AG09309 (cell line): ENCODE measurements at regions not wholly inside any gene's neighbourhood (a gene's known extent, or its start where the extent isn't known, plus 50 kb on each side); places are given as distances from the start of the nearest gene placed in this dataset.

Experiments
- DNase-seq: peaks from one replicate; pipeline ENCODE4 v3.0.0-alpha.2; 2010; ENCODE audit warnings: low read depth
- H3K4me3 ChIP-seq: 2 replicates; pipeline ENCODE4 v1.5.1; 2011; ENCODE audit warnings: mild to moderate bottlenecking, low read depth, low read length, moderate library complexity; ENCODE audit not compliant: control insufficient read depth
- TF ChIP-seq, protein P1 (sequence below): IDR thresholded peaks from 2 replicates; pipeline ENCODE4 v1.5.1; 2011; ENCODE audit warnings: mild to moderate bottlenecking, low read depth, low read length, inconsistent platforms; ENCODE audit not compliant: insufficient read depth, control insufficient read depth; ENCODE audit errors: missing control alignments

GRCh38 chr5:167626341-167627123, 664.9 kb upstream of the WWC1 start:
- DNase-seq, result no peak
- TF ChIP-seq, protein P1, sequence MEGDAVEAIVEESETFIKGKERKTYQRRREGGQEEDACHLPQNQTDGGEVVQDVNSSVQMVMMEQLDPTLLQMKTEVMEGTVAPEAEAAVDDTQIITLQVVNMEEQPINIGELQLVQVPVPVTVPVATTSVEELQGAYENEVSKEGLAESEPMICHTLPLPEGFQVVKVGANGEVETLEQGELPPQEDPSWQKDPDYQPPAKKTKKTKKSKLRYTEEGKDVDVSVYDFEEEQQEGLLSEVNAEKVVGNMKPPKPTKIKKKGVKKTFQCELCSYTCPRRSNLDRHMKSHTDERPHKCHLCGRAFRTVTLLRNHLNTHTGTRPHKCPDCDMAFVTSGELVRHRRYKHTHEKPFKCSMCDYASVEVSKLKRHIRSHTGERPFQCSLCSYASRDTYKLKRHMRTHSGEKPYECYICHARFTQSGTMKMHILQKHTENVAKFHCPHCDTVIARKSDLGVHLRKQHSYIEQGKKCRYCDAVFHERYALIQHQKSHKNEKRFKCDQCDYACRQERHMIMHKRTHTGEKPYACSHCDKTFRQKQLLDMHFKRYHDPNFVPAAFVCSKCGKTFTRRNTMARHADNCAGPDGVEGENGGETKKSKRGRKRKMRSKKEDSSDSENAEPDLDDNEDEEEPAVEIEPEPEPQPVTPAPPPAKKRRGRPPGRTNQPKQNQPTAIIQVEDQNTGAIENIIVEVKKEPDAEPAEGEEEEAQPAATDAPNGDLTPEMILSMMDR, result no peak
- no peak overlapping the region for H3K4me3 ChIP-seq

DNA sequence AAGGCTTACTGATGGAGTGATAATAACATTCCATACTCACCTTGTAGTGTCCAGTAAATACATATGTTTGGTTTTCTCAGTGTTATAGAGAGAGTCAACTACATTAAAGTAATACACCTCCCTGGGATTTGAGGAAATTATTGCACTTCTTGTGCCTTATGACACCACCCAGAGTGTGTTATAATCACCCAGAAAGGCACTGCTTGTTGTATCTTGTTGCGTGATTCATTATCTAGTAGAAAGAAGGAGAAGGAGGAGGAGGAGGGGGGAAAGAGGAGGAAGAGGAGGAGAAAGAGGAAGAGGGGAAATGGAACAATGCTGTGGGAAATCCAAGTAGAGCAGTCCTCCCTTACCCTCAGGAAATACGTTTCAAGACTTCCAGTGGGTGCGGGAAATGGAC, 661.8 kb upstream of the WWC1 start:
- no peak for DNase-seq
- TF ChIP-seq, protein P1, result no peak
- no peak overlapping the region for H3K4me3 ChIP-seq

DNA sequence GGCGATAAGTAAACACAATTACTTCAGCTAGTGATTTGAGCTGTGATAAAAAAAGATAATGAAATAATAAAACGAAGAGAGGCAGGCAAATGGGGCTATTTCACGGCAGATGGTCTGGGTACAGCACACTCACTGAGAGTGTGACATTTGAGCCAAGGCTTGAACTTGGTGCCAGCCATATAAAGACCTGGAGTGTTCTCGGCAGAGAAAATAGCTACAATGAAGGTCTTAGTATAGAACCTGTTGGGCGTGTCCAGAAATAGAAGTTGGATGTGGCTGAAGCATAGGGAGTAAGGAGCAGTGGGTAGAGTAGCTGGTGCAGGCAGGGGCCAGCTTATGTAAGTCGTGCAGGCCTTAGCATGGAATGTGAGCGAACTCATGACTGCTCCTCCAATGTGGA, 660.3 kb upstream of the WWC1 start:
- no peak overlapping the region for H3K4me3 ChIP-seq
- TF ChIP-seq, protein P1, result no peak
- no peak for DNase-seq

GRCh38 chr5:167633114-167633513, 658.3 kb upstream of the WWC1 start:
- no peak overlapping the region for H3K4me3 ChIP-seq
- TF ChIP-seq, protein P1, result no peak
- no peak for DNase-seq

DNA sequence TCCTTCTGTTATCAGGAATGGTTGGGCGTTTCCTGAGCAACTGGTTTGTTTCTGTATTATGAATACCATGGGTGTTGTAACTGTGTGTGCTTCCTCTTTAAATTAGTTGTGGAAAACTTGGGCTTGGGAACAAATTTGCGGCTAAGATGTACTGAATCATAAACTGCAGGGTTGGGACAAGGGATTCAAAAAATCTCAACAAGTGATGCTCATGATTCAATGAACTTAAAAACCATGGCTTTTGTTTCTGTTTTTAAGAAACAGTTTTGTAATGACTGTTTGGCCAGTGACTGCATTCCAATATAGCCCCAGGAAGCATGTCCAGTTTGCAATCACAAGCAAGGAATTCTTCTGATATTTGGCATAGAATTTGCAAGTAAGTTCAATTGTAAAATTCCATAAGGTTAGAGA, 657.5 kb upstream of the WWC1 start:
- peak; percentile 96 for DNase-seq
- H3K4me3 ChIP-seq, result no peak overlapping the region
- TF ChIP-seq, protein P1, result no peak

GRCh38 chr5:167634432-167634831, 657.0 kb upstream of the WWC1 start:
- DNase-seq, result peak; percentile 95
- TF ChIP-seq, protein P1, result no peak
- H3K4me3 ChIP-seq, result no peak overlapping the region
